ENCODE measurements at regions not wholly inside any gene's neighbourhood (a gene's known extent, or its start where the extent isn't known, plus 50 kb on each side); places are given as distances from the start of the nearest gene placed in this dataset.
"Not testable (repeated sequence)": the region's sequence is repeated elsewhere in the genome, so short reads cannot be mapped to it uniquely, and the experiment has no call there.

DNA sequence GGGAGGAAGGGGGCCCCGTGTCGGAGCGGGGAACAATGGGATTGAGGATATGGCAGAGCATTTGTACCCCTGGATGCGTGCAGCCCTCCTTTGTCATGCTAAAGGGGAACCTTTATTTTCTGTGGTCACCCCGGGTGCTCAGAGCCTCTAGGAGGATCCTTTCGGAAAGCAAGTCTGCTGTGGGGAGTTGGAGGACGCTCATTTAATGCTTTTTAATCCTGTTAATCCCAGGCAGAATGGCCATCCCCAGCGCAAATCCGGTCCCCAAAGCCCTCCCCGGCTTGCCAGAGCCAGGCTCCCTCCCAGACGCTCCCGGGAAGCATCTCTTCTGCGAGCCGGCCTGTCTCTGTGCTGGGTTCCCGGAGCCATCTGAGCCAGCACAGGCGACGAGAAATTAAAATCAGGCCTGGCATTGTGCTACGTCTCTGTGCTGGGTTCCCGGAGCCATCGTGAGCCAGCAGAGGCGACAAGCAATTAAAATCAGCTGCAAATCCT, 113.2 kb upstream of the PPP2R3B start:
- Histone ChIP-seq H4K20me1 (ENCODE audit: insufficient read depth, low read length) (no peaks in the 10 kb centered on the region), H3K9me3 (ENCODE audit: insufficient read depth, low read length) (no peaks in the 10 kb centered on the region), H3K79me2 (ENCODE audit: low read length) (no peaks in the 10 kb centered on the region), H3K27ac (ENCODE audit: low read length) (no peak overlapping the region), H2AFZ (ENCODE audit: low read depth, low read length) (no peak overlapping the region), H3K36me3 (replicated peaks; ENCODE audit: low read depth, low read length) (no peaks in the 10 kb centered on the region), H3K4me3 (ENCODE audit: low read length) (no peak overlapping the region), H3K4me2 (ENCODE audit: low read length) (no peak overlapping the region), H3K4me1 (ENCODE audit: low read length) (no peaks in the 10 kb centered on the region), H3K27me3 (ENCODE audit: low read depth, low read length) (no peaks in the 10 kb centered on the region), H3K9ac (ENCODE audit: low read length) (no peak overlapping the region)
- TF ChIP-seq EZH2phosphoT487 (IDR thresholded peaks at IDR 0.05; ENCODE audit: low read depth) = no peak
- TF ChIP-seq, protein P1, sequence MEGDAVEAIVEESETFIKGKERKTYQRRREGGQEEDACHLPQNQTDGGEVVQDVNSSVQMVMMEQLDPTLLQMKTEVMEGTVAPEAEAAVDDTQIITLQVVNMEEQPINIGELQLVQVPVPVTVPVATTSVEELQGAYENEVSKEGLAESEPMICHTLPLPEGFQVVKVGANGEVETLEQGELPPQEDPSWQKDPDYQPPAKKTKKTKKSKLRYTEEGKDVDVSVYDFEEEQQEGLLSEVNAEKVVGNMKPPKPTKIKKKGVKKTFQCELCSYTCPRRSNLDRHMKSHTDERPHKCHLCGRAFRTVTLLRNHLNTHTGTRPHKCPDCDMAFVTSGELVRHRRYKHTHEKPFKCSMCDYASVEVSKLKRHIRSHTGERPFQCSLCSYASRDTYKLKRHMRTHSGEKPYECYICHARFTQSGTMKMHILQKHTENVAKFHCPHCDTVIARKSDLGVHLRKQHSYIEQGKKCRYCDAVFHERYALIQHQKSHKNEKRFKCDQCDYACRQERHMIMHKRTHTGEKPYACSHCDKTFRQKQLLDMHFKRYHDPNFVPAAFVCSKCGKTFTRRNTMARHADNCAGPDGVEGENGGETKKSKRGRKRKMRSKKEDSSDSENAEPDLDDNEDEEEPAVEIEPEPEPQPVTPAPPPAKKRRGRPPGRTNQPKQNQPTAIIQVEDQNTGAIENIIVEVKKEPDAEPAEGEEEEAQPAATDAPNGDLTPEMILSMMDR (IDR thresholded peaks at IDR 0.05; ENCODE audit: low read depth, low read length) = no peak

DNA sequence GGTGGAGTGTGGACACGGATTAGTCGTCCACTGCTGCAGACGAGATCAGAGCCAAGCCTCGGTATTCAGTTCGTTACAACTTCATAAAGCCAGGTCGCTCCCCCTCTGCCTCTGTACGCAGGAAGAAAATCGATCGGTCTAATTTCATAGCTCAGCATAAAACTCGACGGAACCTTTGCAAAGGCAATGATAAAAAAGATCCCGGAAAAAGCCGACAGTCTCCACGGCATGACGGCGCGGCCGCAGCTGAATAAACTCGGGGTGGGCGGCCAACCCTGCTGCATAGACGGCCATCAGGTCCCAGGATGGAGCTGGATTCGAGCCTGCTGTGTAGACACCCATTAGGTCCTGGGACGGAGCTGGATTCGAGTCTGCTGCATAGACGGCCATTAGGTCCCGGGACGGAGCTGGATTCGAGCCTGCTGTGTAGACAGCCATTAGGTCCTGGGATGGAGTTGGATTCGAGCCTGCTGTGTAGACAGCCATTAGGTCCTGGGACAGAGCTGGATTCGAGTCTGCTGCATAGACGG, 113.8 kb upstream of the PPP2R3B start:
- H3K27ac ChIP-seq (ENCODE audit: low read length) = no peak overlapping the region
- no peak overlapping the region for H3K4me3 ChIP-seq (ENCODE audit: low read length)
- no peak overlapping the region for H2AFZ ChIP-seq (ENCODE audit: low read depth, low read length)
- no peaks in the 10 kb centered on the region for H3K27me3 ChIP-seq (ENCODE audit: low read depth, low read length)
- TF ChIP-seq EZH2phosphoT487 (IDR thresholded peaks at IDR 0.05; ENCODE audit: low read depth) = no peak
- TF ChIP-seq, protein P1 (IDR thresholded peaks at IDR 0.05; ENCODE audit: low read depth, low read length) = no peak
- no peak overlapping the region for H3K9ac ChIP-seq (ENCODE audit: low read length)
- no peaks in the 10 kb centered on the region for H3K36me3 ChIP-seq (replicated peaks; ENCODE audit: low read depth, low read length)
- H3K4me2 ChIP-seq (ENCODE audit: low read length) = no peak overlapping the region
- no peaks in the 10 kb centered on the region for H3K79me2 ChIP-seq (ENCODE audit: low read length)
- no peaks in the 10 kb centered on the region for H3K4me1 ChIP-seq (ENCODE audit: low read length)
- no peaks in the 10 kb centered on the region for H3K9me3 ChIP-seq (ENCODE audit: insufficient read depth, low read length)
- no peaks in the 10 kb centered on the region for H4K20me1 ChIP-seq (ENCODE audit: insufficient read depth, low read length)

DNA sequence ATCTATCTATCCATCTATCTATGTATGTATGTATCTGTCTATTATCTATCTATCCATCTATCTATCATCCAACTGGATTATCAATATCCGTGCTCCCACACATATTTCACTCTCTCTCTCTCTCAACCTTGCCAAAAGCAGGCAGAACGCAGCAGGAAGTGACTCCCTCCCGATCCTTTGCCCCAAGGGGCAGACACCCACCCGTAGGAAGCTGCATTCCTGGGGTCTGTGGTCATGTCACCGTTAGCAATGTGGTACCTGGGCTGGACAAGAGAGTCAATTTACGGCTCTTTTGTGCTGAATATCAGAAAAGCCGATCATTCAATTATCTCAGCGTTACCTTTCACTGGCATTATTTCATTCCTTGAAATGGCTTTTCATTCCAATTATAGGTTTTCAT, 119.6 kb upstream of the PPP2R3B start:
- Histone ChIP-seq H3K9me3 (ENCODE audit: insufficient read depth, low read length) (no peaks in the 10 kb centered on the region), H3K4me3 (ENCODE audit: low read length) (no peak overlapping the region), H3K36me3 (replicated peaks; ENCODE audit: low read depth, low read length) (no peaks in the 10 kb centered on the region), H3K4me2 (ENCODE audit: low read length) (no peak overlapping the region), H2AFZ (ENCODE audit: low read depth, low read length) (no peak overlapping the region), H3K9ac (ENCODE audit: low read length) (no peak overlapping the region), H3K27me3 (ENCODE audit: low read depth, low read length) (no peaks in the 10 kb centered on the region), H3K4me1 (ENCODE audit: low read length) (no peaks in the 10 kb centered on the region), H3K79me2 (ENCODE audit: low read length) (no peaks in the 10 kb centered on the region), H4K20me1 (ENCODE audit: insufficient read depth, low read length) (no peaks in the 10 kb centered on the region), H3K27ac (ENCODE audit: low read length) (no peak overlapping the region)
- TF ChIP-seq EZH2phosphoT487 (IDR thresholded peaks at IDR 0.05; ENCODE audit: low read depth) = no peak
- TF ChIP-seq, protein P1 (IDR thresholded peaks at IDR 0.05; ENCODE audit: low read depth, low read length) = no peak

DNA sequence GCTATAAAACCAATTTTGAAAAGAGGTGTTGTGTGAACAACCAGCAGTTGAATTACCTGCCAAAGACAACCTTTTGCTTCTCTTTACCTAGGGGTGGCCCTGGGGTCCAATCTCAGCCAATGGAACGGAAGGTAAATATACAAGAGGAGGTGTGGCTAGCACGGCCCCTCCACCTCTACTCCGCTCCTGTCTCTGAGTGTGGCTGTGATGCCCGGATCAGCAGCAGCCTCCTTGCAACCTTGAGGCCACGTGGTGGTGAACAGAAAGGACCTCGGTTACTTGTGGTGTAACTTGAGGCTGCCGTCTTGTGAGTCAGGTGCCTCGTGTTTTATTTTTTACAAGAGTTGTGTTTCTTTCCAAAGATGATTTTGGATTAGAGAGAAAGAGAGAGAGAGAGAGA, 121.5 kb upstream of the PPP2R3B start:
- Histone ChIP-seq H4K20me1 (ENCODE audit: insufficient read depth, low read length) (no peaks in the 10 kb centered on the region), H3K36me3 (replicated peaks; ENCODE audit: low read depth, low read length) (no peaks in the 10 kb centered on the region), H3K27me3 (ENCODE audit: low read depth, low read length) (no peaks in the 10 kb centered on the region), H3K27ac (ENCODE audit: low read length) (no peak overlapping the region), H3K79me2 (ENCODE audit: low read length) (no peaks in the 10 kb centered on the region), H2AFZ (ENCODE audit: low read depth, low read length) (no peak overlapping the region), H3K4me1 (ENCODE audit: low read length) (no peaks in the 10 kb centered on the region), H3K9ac (ENCODE audit: low read length) (no peak overlapping the region), H3K9me3 (ENCODE audit: insufficient read depth, low read length) (no peaks in the 10 kb centered on the region), H3K4me2 (ENCODE audit: low read length) (no peak overlapping the region), H3K4me3 (ENCODE audit: low read length) (no peak overlapping the region)
- TF ChIP-seq, protein P1 (IDR thresholded peaks at IDR 0.05; ENCODE audit: low read depth, low read length) = no peak
- no peak for TF ChIP-seq EZH2phosphoT487 (IDR thresholded peaks at IDR 0.05; ENCODE audit: low read depth)

DNA sequence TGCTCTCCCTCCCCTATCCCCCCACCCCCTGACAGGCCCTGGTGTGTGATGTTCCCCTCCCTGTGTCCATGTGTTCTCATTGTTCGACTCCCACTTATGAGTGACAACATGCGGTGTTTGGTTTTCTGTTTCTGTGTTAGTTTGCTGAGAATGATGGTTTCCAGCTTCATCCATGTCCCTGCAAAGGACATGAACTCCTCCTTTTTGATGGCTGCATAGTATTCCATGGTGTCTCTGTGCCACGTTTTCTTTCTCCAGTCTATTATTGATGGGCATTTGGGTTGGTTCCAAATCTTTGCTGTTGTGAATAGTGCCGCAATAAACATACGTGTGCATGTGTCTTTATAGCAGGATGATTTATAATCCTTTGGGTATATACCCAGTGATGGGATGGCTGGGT, 121.8 kb upstream of the SHOX start:
- not testable (repeated sequence) for H3K36me3 ChIP-seq (replicated peaks; ENCODE audit: low read depth, low read length); H3K9me3 ChIP-seq (ENCODE audit: insufficient read depth, low read length); H3K27ac ChIP-seq (ENCODE audit: low read length)

DNA sequence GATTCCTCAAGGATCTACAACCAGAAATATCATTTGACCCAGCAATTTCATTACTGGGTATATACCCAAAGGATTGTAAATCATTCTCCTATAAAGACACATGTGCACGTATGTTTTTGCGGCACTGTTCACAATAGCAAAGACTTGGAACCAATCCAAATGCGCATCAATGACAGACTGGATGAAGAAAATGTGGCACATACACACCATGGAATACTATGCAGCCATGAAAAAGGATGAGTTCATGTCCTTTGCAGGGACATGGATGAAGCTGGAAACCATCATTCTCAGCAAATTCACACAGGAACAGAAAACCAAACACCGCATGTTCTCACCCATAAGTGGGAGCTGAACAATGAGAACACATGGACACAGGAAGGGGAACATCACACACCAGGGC, 119.5 kb upstream of the SHOX start:
- not testable (repeated sequence) for H3K9ac ChIP-seq (ENCODE audit: low read length); H3K4me1 ChIP-seq (ENCODE audit: low read length); H3K27me3 ChIP-seq (ENCODE audit: low read depth, low read length); H2AFZ ChIP-seq (ENCODE audit: low read depth, low read length); H4K20me1 ChIP-seq (ENCODE audit: insufficient read depth, low read length); H3K4me3 ChIP-seq (ENCODE audit: low read length); H3K36me3 ChIP-seq (replicated peaks; ENCODE audit: low read depth, low read length); H3K79me2 ChIP-seq (ENCODE audit: low read length); H3K27ac ChIP-seq (ENCODE audit: low read length); H3K4me2 ChIP-seq (ENCODE audit: low read length); H3K9me3 ChIP-seq (ENCODE audit: insufficient read depth, low read length)

More for the DNA sequence above, 121.8 kb upstream of the SHOX start:
- not testable (repeated sequence) for H2AFZ ChIP-seq (ENCODE audit: low read depth, low read length); H3K4me3 ChIP-seq (ENCODE audit: low read length); H3K4me1 ChIP-seq (ENCODE audit: low read length); H3K79me2 ChIP-seq (ENCODE audit: low read length); H3K9ac ChIP-seq (ENCODE audit: low read length); H3K4me2 ChIP-seq (ENCODE audit: low read length); H3K27me3 ChIP-seq (ENCODE audit: low read depth, low read length); H4K20me1 ChIP-seq (ENCODE audit: insufficient read depth, low read length)
